ENCODE measurements at regions not wholly inside any gene's neighbourhood (a gene's known extent, or its start where the extent isn't known, plus 50 kb on each side); places are given as distances from the start of the nearest gene placed in this dataset.

GRCh38 chrX:150041208-150041607 lies 102.9 kb upstream of the EOLA2 start:
- DNase-seq (ENCODE audit: low read depth, low spot score) (no peak), ATAC-seq (no peak), FAIRE-seq (no peak)
- intact Hi-C loops (cut with micrococcal nuclease; ENCODE audit: unreplicated experiment) = no loop called here
- H3K27me3 ChIP-seq (replicated peaks in 1 of 2; ENCODE audit: control insufficient read depth in 2 of 2, insufficient read depth in 2 of 2, low read length in 1 of 2) = no peaks in the 10 kb centered on the region
- no peak overlapping the region for H3K27ac ChIP-seq (ENCODE audit: control insufficient read depth, insufficient read depth)
- no peaks in the 10 kb centered on the region for H3K9me3 ChIP-seq (replicated peaks; ENCODE audit: control insufficient read depth, insufficient read depth, low read length)
- no peak overlapping the region for H3K4me2 ChIP-seq (ENCODE audit: control insufficient read depth, insufficient read depth)
- RAD21 ChIA-PET (ENCODE audit: unreplicated experiment) = no interaction called here
- SMC1A ChIA-PET (ENCODE audit: uncharacterized antibody, unreplicated experiment) = interaction anchor here (1.0 kb wide), 1 partner anchor 8 kb away, joined by 3 read pairs; no protein-coding TSS in a partner anchor
- H3K4me3 ChIP-seq = no peak overlapping the region
- 91% methylated on average over 2 of the region's 2 CpGs for WGBS (ENCODE audit: insufficient coverage, insufficient replicate concordance, low lambda C conversion rate, missing lambda C conversion rate)
- POLR2A ChIA-PET = no interaction called here
- H3K9ac ChIP-seq (ENCODE audit: control insufficient read depth, insufficient read depth, low read length) = no peak overlapping the region
- in situ Hi-C loops (cut with MboI) = no loop called here
- CTCF ChIA-PET = interaction anchor here (1.1 kb wide), 1 partner anchor 13 kb away, joined by 3 read pairs; no protein-coding TSS in a partner anchor
- H3K79me2 ChIP-seq (ENCODE audit: control insufficient read depth, insufficient read depth, low read length) = no peaks in the 10 kb centered on the region
- no peaks in the 10 kb centered on the region for H3K36me3 ChIP-seq (ENCODE audit: control insufficient read depth in 2 of 2, insufficient read depth in 2 of 2, low read length in 1 of 2)
- no peaks in the 10 kb centered on the region for H3K4me1 ChIP-seq (ENCODE audit: control insufficient read depth, insufficient read depth, low read length)
- H4K20me1 ChIP-seq (ENCODE audit: control insufficient read depth, insufficient read depth) = no peaks in the 10 kb centered on the region
- H2AFZ ChIP-seq (ENCODE audit: control insufficient read depth, low read depth, low read length) = no peak overlapping the region
- BruUV-seq (replicated peaks) = no TSS peak
- no peak for TF ChIP-seq RELB (IDR thresholded peaks at IDR 0.05; ENCODE audit: low read depth)
- no peak for TF ChIP-seq SUZ12 (IDR thresholded peaks at IDR 0.05; ENCODE audit: unreplicated experiment)
- TF ChIP-seq ZBTB11 (CRISPR knock-in tag; IDR thresholded peaks at IDR 0.05) = no peak
- no peak for TF ChIP-seq ZBTB40 (IDR thresholded peaks at IDR 0.05; ENCODE audit: borderline replicate concordance)
- no peak for TF ChIP-seq TCF3 (IDR thresholded peaks at IDR 0.05; ENCODE audit: borderline replicate concordance, insufficient read depth, low read depth, low read length)
- no peak for TF ChIP-seq SREBF1 (IDR thresholded peaks at IDR 0.05; ENCODE audit: low read length)
- no peak for TF ChIP-seq CHD2 (IDR thresholded peaks at IDR 0.05; ENCODE audit: borderline replicate concordance, low read depth, low read length)
- no peak for TF ChIP-seq SMAD1 (IDR thresholded peaks at IDR 0.05; ENCODE audit: low read depth, partially characterized antibody)
- no peak for TF ChIP-seq ZNF592 (IDR thresholded peaks at IDR 0.05)
- TF ChIP-seq SRF (IDR thresholded peaks at IDR 0.05; ENCODE audit: low read depth in 2 of 2, low read length in 2 of 2) = no peak
- no peak for TF ChIP-seq CREB1 (IDR thresholded peaks at IDR 0.05; ENCODE audit: low read depth)
